ENCODE measurements at regions not wholly inside any gene's neighbourhood (a gene's known extent, or its start where the extent isn't known, plus 50 kb on each side); places are given as distances from the start of the nearest gene placed in this dataset.

GRCh38 chr15:62787401-62787800 lies 255.1 kb upstream of the TPM1 start:
- no peak for TF ChIP-seq CTCF (optimal IDR thresholded peaks at IDR 0.05 in 1 of 3, IDR thresholded peaks at IDR 0.05 in 1 of 3, conservative IDR thresholded peaks at IDR 0.05 in 1 of 3; ENCODE audit: extremely low read depth in 1 of 3, insufficient read depth in 2 of 3, low read length in 3 of 3)
- TF ChIP-seq EZH2 (IDR thresholded peaks at IDR 0.05; ENCODE audit: low read length) = no peak

All from keratinocyte (primary cell).